ENCODE measurements at regions not wholly inside any gene's neighbourhood (a gene's known extent, or its start where the extent isn't known, plus 50 kb on each side); places are given as distances from the start of the nearest gene placed in this dataset.

DNA sequence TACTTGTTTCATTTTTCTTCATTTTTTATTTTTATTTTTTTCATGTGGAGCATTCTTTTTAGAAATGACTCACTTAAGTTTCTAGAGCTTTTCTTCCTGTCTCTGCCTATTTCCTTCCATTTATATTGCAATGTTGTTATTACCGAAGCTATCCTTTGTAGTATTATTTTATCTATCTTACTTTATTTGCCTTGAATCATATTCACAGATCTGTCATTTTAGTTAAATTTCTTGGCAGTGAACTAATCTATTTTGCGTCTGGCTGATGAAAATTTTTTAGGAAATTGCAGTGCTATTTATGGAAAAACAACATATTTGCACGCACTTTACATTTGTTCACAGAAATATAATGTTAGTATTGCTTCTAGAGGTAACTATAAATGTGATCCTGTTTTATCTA lies 956.9 kb upstream of the SLC39A10 start:
- RAD21 ChIA-PET (ENCODE audit: low non-redundant PET in 1 of 2, low total read pairs in 2 of 2, uncharacterized antibody in 2 of 2, unreplicated experiment in 2 of 2), result no interaction called here
- no TSS peak for BruUV-seq (replicated peaks)
- TF ChIP-seq POLR2AphosphoS5 (IDR thresholded peaks at IDR 0.05; ENCODE audit: low read depth, low read length) (no peak), EZH2phosphoT487 (IDR thresholded peaks at IDR 0.05; ENCODE audit: borderline replicate concordance) (no peak), SP1 (IDR thresholded peaks at IDR 0.05; ENCODE audit: low read depth) (no peak), EGR1 (IDR thresholded peaks at IDR 0.05; ENCODE audit: low read depth) (no peak)
- TF ChIP-seq, protein P1, sequence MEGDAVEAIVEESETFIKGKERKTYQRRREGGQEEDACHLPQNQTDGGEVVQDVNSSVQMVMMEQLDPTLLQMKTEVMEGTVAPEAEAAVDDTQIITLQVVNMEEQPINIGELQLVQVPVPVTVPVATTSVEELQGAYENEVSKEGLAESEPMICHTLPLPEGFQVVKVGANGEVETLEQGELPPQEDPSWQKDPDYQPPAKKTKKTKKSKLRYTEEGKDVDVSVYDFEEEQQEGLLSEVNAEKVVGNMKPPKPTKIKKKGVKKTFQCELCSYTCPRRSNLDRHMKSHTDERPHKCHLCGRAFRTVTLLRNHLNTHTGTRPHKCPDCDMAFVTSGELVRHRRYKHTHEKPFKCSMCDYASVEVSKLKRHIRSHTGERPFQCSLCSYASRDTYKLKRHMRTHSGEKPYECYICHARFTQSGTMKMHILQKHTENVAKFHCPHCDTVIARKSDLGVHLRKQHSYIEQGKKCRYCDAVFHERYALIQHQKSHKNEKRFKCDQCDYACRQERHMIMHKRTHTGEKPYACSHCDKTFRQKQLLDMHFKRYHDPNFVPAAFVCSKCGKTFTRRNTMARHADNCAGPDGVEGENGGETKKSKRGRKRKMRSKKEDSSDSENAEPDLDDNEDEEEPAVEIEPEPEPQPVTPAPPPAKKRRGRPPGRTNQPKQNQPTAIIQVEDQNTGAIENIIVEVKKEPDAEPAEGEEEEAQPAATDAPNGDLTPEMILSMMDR (IDR thresholded peaks at IDR 0.05 in 2 of 3, conservative IDR thresholded peaks at IDR 0.05 in 1 of 3; ENCODE audit: borderline replicate concordance in 1 of 3, insufficient read depth in 1 of 3, low read depth in 2 of 3, low read length in 2 of 3), result no peak
- Histone ChIP-seq H3K4me1 (ENCODE audit: control insufficient read depth in 1 of 2, insufficient read depth in 2 of 2, low read length in 2 of 2) (no peaks in the 10 kb centered on the region), H3K36me3 (ENCODE audit: control insufficient read depth in 1 of 2, insufficient read depth in 2 of 2, low read length in 2 of 2) (no peaks in the 10 kb centered on the region), H3K79me2 (ENCODE audit: insufficient read depth, low read length) (no peaks in the 10 kb centered on the region), H3K4me3 (replicated peaks in 1 of 2; ENCODE audit: low read depth in 1 of 2, low read length in 2 of 2) (no peak overlapping the region), H3K9me3 (ENCODE audit: control insufficient read depth in 1 of 2, insufficient read depth in 1 of 2, low read depth in 1 of 2, low read length in 2 of 2) (no peaks in the 10 kb centered on the region), H3K4me2 (ENCODE audit: low read length) (no peak overlapping the region), H2AFZ (ENCODE audit: low read depth, low read length, poor library complexity, severe bottlenecking) (peak overlapping the region; percentile 32), H3K27me3 (ENCODE audit: insufficient read depth, low read length) (no peaks in the 10 kb centered on the region), H3K9ac (ENCODE audit: low read length) (no peak overlapping the region), H3K9me2 (ENCODE audit: insufficient read depth) (no peaks in the 10 kb centered on the region), H4K20me1 (ENCODE audit: insufficient read depth) (no peaks in the 10 kb centered on the region), H3K27ac (ENCODE audit: low read depth, low read length) (no peak overlapping the region)
- CTCF ChIA-PET, result no interaction called here
- POLR2A ChIA-PET, result no interaction called here
- ATAC-seq (no peak), DNase-seq (ENCODE audit: low read depth, low spot score) (no peak)
- intact Hi-C loops (cut with micrococcal nuclease), result no loop called here

DNA sequence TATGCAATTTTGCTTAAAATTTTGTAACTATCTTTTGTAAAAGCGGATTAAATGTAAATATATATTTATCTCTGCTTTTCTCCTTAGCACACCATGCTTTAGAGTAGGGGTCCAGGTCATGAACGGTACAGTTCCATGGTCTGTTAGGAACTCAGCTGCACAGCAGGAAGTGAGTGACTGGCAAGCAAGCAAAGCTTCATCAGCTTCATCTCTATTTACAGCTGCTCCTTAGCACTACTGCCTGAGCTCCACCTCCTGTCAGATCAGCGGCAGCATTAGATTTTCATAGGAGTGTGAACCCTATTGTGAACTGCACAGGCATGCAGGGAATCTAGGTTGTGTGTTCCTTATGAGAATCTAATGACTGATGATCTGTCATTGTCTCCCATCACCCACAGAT lies 959.0 kb upstream of the SLC39A10 start:
- no peaks in the 10 kb centered on the region for H3K79me2 ChIP-seq (ENCODE audit: insufficient read depth, low read length)
- H3K27ac ChIP-seq (ENCODE audit: low read depth, low read length), result no peak overlapping the region
- H3K27me3 ChIP-seq (ENCODE audit: insufficient read depth, low read length), result no peaks in the 10 kb centered on the region
- no peak overlapping the region for H2AFZ ChIP-seq (ENCODE audit: low read depth, low read length, poor library complexity, severe bottlenecking)
- intact Hi-C loops (cut with micrococcal nuclease), result no loop called here
- ChIA-PET POLR2A (no interaction called here), CTCF (no interaction called here), RAD21 (ENCODE audit: low non-redundant PET in 1 of 2, low total read pairs in 2 of 2, uncharacterized antibody in 2 of 2, unreplicated experiment in 2 of 2) (no interaction called here)
- no peaks in the 10 kb centered on the region for H3K36me3 ChIP-seq (ENCODE audit: control insufficient read depth in 1 of 2, insufficient read depth in 2 of 2, low read length in 2 of 2)
- no peaks in the 10 kb centered on the region for H3K9me3 ChIP-seq (ENCODE audit: control insufficient read depth in 1 of 2, insufficient read depth in 1 of 2, low read depth in 1 of 2, low read length in 2 of 2)
- no peak overlapping the region for H3K4me2 ChIP-seq (ENCODE audit: low read length)
- H3K9ac ChIP-seq (ENCODE audit: low read length), result no peak overlapping the region
- no peaks in the 10 kb centered on the region for H4K20me1 ChIP-seq (ENCODE audit: insufficient read depth)
- BruUV-seq (replicated peaks), result no TSS peak
- DNase-seq (ENCODE audit: low read depth, low spot score) (no peak), ATAC-seq (no peak)
- no peaks in the 10 kb centered on the region for H3K4me1 ChIP-seq (ENCODE audit: control insufficient read depth in 1 of 2, insufficient read depth in 2 of 2, low read length in 2 of 2)
- H3K9me2 ChIP-seq (ENCODE audit: insufficient read depth), result no peaks in the 10 kb centered on the region
- H3K4me3 ChIP-seq (replicated peaks in 1 of 2; ENCODE audit: low read depth in 1 of 2, low read length in 2 of 2), result no peak overlapping the region
- TF ChIP-seq, protein P2, sequence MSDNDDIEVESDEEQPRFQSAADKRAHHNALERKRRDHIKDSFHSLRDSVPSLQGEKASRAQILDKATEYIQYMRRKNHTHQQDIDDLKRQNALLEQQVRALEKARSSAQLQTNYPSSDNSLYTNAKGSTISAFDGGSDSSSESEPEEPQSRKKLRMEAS (IDR thresholded peaks at IDR 0.05), result no peak
- TF ChIP-seq, protein P3, sequence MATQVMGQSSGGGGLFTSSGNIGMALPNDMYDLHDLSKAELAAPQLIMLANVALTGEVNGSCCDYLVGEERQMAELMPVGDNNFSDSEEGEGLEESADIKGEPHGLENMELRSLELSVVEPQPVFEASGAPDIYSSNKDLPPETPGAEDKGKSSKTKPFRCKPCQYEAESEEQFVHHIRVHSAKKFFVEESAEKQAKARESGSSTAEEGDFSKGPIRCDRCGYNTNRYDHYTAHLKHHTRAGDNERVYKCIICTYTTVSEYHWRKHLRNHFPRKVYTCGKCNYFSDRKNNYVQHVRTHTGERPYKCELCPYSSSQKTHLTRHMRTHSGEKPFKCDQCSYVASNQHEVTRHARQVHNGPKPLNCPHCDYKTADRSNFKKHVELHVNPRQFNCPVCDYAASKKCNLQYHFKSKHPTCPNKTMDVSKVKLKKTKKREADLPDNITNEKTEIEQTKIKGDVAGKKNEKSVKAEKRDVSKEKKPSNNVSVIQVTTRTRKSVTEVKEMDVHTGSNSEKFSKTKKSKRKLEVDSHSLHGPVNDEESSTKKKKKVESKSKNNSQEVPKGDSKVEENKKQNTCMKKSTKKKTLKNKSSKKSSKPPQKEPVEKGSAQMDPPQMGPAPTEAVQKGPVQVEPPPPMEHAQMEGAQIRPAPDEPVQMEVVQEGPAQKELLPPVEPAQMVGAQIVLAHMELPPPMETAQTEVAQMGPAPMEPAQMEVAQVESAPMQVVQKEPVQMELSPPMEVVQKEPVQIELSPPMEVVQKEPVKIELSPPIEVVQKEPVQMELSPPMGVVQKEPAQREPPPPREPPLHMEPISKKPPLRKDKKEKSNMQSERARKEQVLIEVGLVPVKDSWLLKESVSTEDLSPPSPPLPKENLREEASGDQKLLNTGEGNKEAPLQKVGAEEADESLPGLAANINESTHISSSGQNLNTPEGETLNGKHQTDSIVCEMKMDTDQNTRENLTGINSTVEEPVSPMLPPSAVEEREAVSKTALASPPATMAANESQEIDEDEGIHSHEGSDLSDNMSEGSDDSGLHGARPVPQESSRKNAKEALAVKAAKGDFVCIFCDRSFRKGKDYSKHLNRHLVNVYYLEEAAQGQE (IDR thresholded peaks at IDR 0.05; ENCODE audit: low read depth), result no peak
- TF ChIP-seq EZH2 (IDR thresholded peaks at IDR 0.05) (no peak), RAD21 (IDR thresholded peaks at IDR 0.05; ENCODE audit: low read depth) (no peak), ELF1 (IDR thresholded peaks at IDR 0.05; ENCODE audit: borderline replicate concordance, low read depth) (no peak), POLR2A (IDR thresholded peaks at IDR 0.05; ENCODE audit: borderline replicate concordance, extremely low read depth, insufficient read depth, insufficient read length) (no peak), POLR2AphosphoS5 (IDR thresholded peaks at IDR 0.05; ENCODE audit: low read depth, low read length) (no peak), EGR1 (IDR thresholded peaks at IDR 0.05; ENCODE audit: low read depth) (no peak), FOSL1 (IDR thresholded peaks at IDR 0.05; ENCODE audit: low read depth) (no peak), CEBPB (IDR thresholded peaks at IDR 0.05; ENCODE audit: low read depth) (no peak)
- TF ChIP-seq, protein P1 (IDR thresholded peaks at IDR 0.05 in 2 of 3, conservative IDR thresholded peaks at IDR 0.05 in 1 of 3; ENCODE audit: borderline replicate concordance in 1 of 3, insufficient read depth in 1 of 3, low read depth in 2 of 3, low read length in 2 of 3), result no peak

All from HCT116 (cell line).